IMR-90 (cell line): ENCODE measurements at regions not wholly inside any gene's neighbourhood (a gene's known extent, or its start where the extent isn't known, plus 50 kb on each side); places are given as distances from the start of the nearest gene placed in this dataset.

ENCODE experiments used
- ATAC-seq: fragments of 200-7000 bp; cut with Tn5 transposase; 2 replicates; pipeline ENCODE4 v1.9.1; 2020; ENCODE audit warnings: low read depth, mild to moderate bottlenecking, moderate library complexity
- BruUV-seq: library from RNA; stranded (reverse); fragments of 400-500 nt; replicated peaks from 2 replicates; lab custom pipeline; 2021; lab: Mats Ljungman, UMichigan
- CTCF ChIA-PET: fragments of 300-600 bp; formaldehyde crosslinking; extraction: SDS; loops from one replicate; lab custom pipeline; 2021; ENCODE audit warnings: antibody characterized with exemption; lab: Yijun Ruan, JAX
- POLR2A ChIA-PET: fragments of 300-600 bp; sonication (Branson Sonifier 250); formaldehyde crosslinking; loops from one replicate; lab custom pipeline; 2022; ENCODE audit warnings: antibody characterized with exemption; ENCODE audit not compliant: unreplicated experiment; lab: Charles Lee
- DNase-seq: peaks from one replicate; pipeline ENCODE4 v3.0.0; 2013
- H2AFZ ChIP-seq: replicated peaks from 2 replicates; pipeline ENCODE3; 2013; ENCODE audit warnings: low read length, mild to moderate bottlenecking; ENCODE audit not compliant: poor library complexity
- H2AK5ac ChIP-seq: 2 replicates; pipeline ENCODE4 v1.6.1; 2013; ENCODE audit warnings: low read depth, low read length, inconsistent platforms
- H2AK9ac ChIP-seq: replicated peaks from 2 replicates; pipeline ENCODE3; 2013; ENCODE audit warnings: mild to moderate bottlenecking, low read depth, low read length, moderate library complexity; ENCODE audit not compliant: poor library complexity
- H2BK120ac ChIP-seq: 2 replicates; pipeline ENCODE4 v1.6.1; 2013; ENCODE audit warnings: low read depth, low read length, inconsistent platforms
- H2BK15ac ChIP-seq: 3 replicates; pipeline ENCODE4 v1.6.1; 2013; ENCODE audit warnings: low read depth, low read length, inconsistent platforms
- H2BK20ac ChIP-seq: 2 replicates; pipeline ENCODE4 v1.6.1; 2013; ENCODE audit warnings: low read depth, mild to moderate bottlenecking, inconsistent platforms, low read length, moderate library complexity
- H2BK5ac ChIP-seq: 2 replicates; pipeline ENCODE4 v1.6.1; 2013; ENCODE audit warnings: mild to moderate bottlenecking, low read depth, low read length, inconsistent platforms; ENCODE audit not compliant: poor library complexity, severe bottlenecking
- H3K14ac ChIP-seq: replicated peaks from 2 replicates; pipeline ENCODE4 v1.6.1; 2013; ENCODE audit warnings: low read depth, low read length, inconsistent platforms
- H3K18ac ChIP-seq: 2 replicates; pipeline ENCODE4 v1.6.1; 2013; ENCODE audit warnings: low read depth, low read length, control low read depth
- H3K23ac ChIP-seq: 2 replicates; pipeline ENCODE4 v1.6.1; 2013; ENCODE audit warnings: low read depth, low read length, inconsistent platforms
- H3K27ac ChIP-seq: 2 replicates; pipeline ENCODE4 v1.5.1; 2013; ENCODE audit warnings: mild to moderate bottlenecking, control low read depth, low read length; ENCODE audit not compliant: insufficient read depth
- H3K27me3 ChIP-seq: 2 replicates; pipeline ENCODE4 v1.6.1; 2013; ENCODE audit warnings: low read length; ENCODE audit not compliant: control insufficient read depth, insufficient read depth
- H3K36me3 ChIP-seq: 2 replicates; pipeline ENCODE4 v1.6.1; 2013; ENCODE audit warnings: low read length, mixed read lengths; ENCODE audit not compliant: control insufficient read depth, insufficient read depth
- H3K4ac ChIP-seq: 2 replicates; pipeline ENCODE4 v1.6.1; 2013; ENCODE audit warnings: low read depth, low read length, inconsistent platforms
- H3K4me1 ChIP-seq: 2 replicates; pipeline ENCODE4 v1.6.1; 2013; ENCODE audit warnings: low read length, mixed read lengths; ENCODE audit not compliant: control insufficient read depth, insufficient read depth
- H3K4me2 ChIP-seq: 2 replicates; pipeline ENCODE4 v1.6.1; 2013; ENCODE audit warnings: low read depth, mild to moderate bottlenecking, control low read depth, low read length, moderate library complexity
- H3K4me3 ChIP-seq: 2 replicates; pipeline ENCODE4 v1.5.1; 2013; ENCODE audit warnings: low read depth, mild to moderate bottlenecking, control low read depth, low read length, moderate library complexity; ENCODE audit not compliant: insufficient read depth
- H3K56ac ChIP-seq: 2 replicates; pipeline ENCODE4 v1.6.1; 2013; ENCODE audit warnings: low read length, inconsistent platforms; ENCODE audit not compliant: insufficient read depth; ENCODE audit errors: extremely low read depth
- H3K79me1 ChIP-seq, 2 experiments: 2 replicates each; pipeline ENCODE4 v1.6.1; 2013; ENCODE audit warnings: low read length in 2 of 2, inconsistent platforms in 1 of 2, low read depth in 1 of 2
- H3K9ac ChIP-seq: 2 replicates; pipeline ENCODE4 v1.6.1; 2013; ENCODE audit warnings: low read depth, low read length, control low read depth
- H3K9me1 ChIP-seq: 2 replicates; pipeline ENCODE4 v1.6.1; 2013; ENCODE audit warnings: low read length, inconsistent platforms; ENCODE audit not compliant: insufficient read depth
- H3K9me3 ChIP-seq: 2 replicates; pipeline ENCODE4 v1.6.1; 2013; ENCODE audit warnings: low read length; ENCODE audit not compliant: control insufficient read depth, insufficient read depth
- H4K20me1 ChIP-seq: 2 replicates; pipeline ENCODE4 v1.6.1; 2013; ENCODE audit warnings: low read length, inconsistent platforms; ENCODE audit not compliant: insufficient read depth
- H4K5ac ChIP-seq: 2 replicates; pipeline ENCODE4 v1.6.1; 2013; ENCODE audit warnings: mild to moderate bottlenecking, low read depth, low read length, control low read depth
- H4K8ac ChIP-seq, 2 experiments: 2 replicates each; pipeline ENCODE4 v1.6.1; 2013; ENCODE audit warnings: low read depth in 2 of 2, low read length in 2 of 2, control low read depth in 1 of 2, inconsistent platforms in 1 of 2
- H4K91ac ChIP-seq: 2 replicates; pipeline ENCODE4 v1.6.1; 2013; ENCODE audit warnings: low read depth, low read length, inconsistent platforms; ENCODE audit not compliant: insufficient read depth
- BHLHE40 ChIP-seq: fragments of 150-350 bp; IDR thresholded peaks from 2 replicates; pipeline ENCODE4 v1.6.1; 2016; ENCODE audit warnings: mild to moderate bottlenecking, low read depth, low read length
- CEBPB ChIP-seq: IDR thresholded peaks from 2 replicates; pipeline ENCODE4 v1.6.1; 2012; ENCODE audit warnings: low read depth, low read length, improper control_type of control experiment
- CTCF ChIP-seq: conservative IDR thresholded peaks from 2 replicates; pipeline ENCODE4 v1.5.1; 2012; ENCODE audit warnings: mild to moderate bottlenecking, low read depth, low read length, improper control_type of control experiment
- ELK1 ChIP-seq: fragments of 150-350 bp; IDR thresholded peaks from 2 replicates; pipeline ENCODE4 v1.6.1; 2016; ENCODE audit warnings: low read depth, mild to moderate bottlenecking, low read length, moderate library complexity, borderline replicate concordance
- MAFK ChIP-seq: IDR thresholded peaks from 2 replicates; pipeline ENCODE4 v1.6.1; 2012; ENCODE audit warnings: low read depth, low read length, improper control_type of control experiment
- MXI1 ChIP-seq: IDR thresholded peaks from 2 replicates; pipeline ENCODE4 v1.6.1; 2012; ENCODE audit warnings: low read depth, mild to moderate bottlenecking, low read length, moderate library complexity, borderline replicate concordance
- NFE2L2 ChIP-seq: fragments of 150-350 bp; IDR thresholded peaks from 2 replicates; pipeline ENCODE4 v1.6.1; 2016; ENCODE audit warnings: low read depth, mild to moderate bottlenecking, low read length
- POLR2A ChIP-seq: IDR thresholded peaks from 2 replicates; pipeline ENCODE4 v1.6.1; 2012; ENCODE audit warnings: mild to moderate bottlenecking, low read depth, low read length
- RAD21 ChIP-seq: IDR thresholded peaks from 2 replicates; pipeline ENCODE4 v1.6.1; 2012; ENCODE audit warnings: low read length, improper control_type of control experiment
- RCOR1 ChIP-seq: IDR thresholded peaks from 2 replicates; pipeline ENCODE4 v1.6.1; 2012; ENCODE audit warnings: mild to moderate bottlenecking, low read length, improper control_type of control experiment; ENCODE audit not compliant: insufficient replicate concordance
- RFX5 ChIP-seq: IDR thresholded peaks from 2 replicates; pipeline ENCODE4 v1.8.0; 2012; ENCODE audit warnings: low read depth, mild to moderate bottlenecking, low read length, moderate library complexity
- USF2 ChIP-seq: fragments of 150-350 bp; IDR thresholded peaks from 2 replicates; pipeline ENCODE4 v1.6.1; 2017; ENCODE audit warnings: mild to moderate bottlenecking, antibody characterized with exemption, low read length, low read depth
- WGBS, 2 experiments: methylation state at CpG; one replicate each; pipeline versions ENCODE4 v1.1.5 to v1.1.7; 2013; ENCODE audit warnings: missing lambda C conversion rate in 2 of 2; ENCODE audit not compliant: insufficient read length in 1 of 2; ENCODE audit errors: extremely low coverage in 2 of 2; 5-methylcytosine and 5-hydroxymethylcytosine counted together
- dilution Hi-C: fragments of 300-500 bp; cut with HindIII; formaldehyde crosslinking; loops from one replicate; pipeline ENCODE4 v1.14.3; 2018; ENCODE audit warnings: low sequenced_read_pairs; ENCODE audit not compliant: unreplicated experiment
- in situ Hi-C: fragments of 300-500 bp; cut with MboI; formaldehyde crosslinking; loops from 3 replicates; pipeline ENCODE4 v1.14.3; 2019; ENCODE audit warnings: low sequenced_read_pairs, inconsistent platforms, mixed read lengths
- intact Hi-C: fragments of 100-400 bp; cut with micrococcal nuclease; formaldehyde crosslinking; loops from 2 replicates; pipeline ENCODE4 v1.10.0; 2022

GRCh38 chr18:77397617-77398016 lies 148.0 kb downstream of the GALR1 start:
- H3K14ac ChIP-seq: no peak overlapping the region
- in situ Hi-C loops (no loop called here), intact Hi-C loops (no loop called here), dilution Hi-C loops (no loop called here)
- H4K91ac ChIP-seq: no peak overlapping the region
- no peak overlapping the region for H2BK5ac ChIP-seq
- H2AFZ ChIP-seq: no peak overlapping the region
- WGBS, 2 experiments: no CpG with 5 or more reads among the region's 4 CpGs
- ATAC-seq: no peak
- no peak overlapping the region for H3K18ac ChIP-seq
- H3K27ac ChIP-seq: no peak overlapping the region
- no peak overlapping the region for H4K8ac ChIP-seq
- H3K27me3 ChIP-seq: no peaks in the 10 kb centered on the region
- no TSS peak for BruUV-seq
- H4K20me1 ChIP-seq: no peaks in the 10 kb centered on the region
- no peak overlapping the region for H3K56ac ChIP-seq
- no peak overlapping the region for H3K4ac ChIP-seq
- no peak overlapping the region for H3K23ac ChIP-seq
- no peak overlapping the region for H3K4me2 ChIP-seq
- H2BK120ac ChIP-seq: no peak overlapping the region
- H3K4me3 ChIP-seq: no peak overlapping the region
- ChIA-PET CTCF (no interaction called here), POLR2A (no interaction called here)
- no peaks in the 10 kb centered on the region for H3K79me1 ChIP-seq
- H3K9me1 ChIP-seq: no peaks in the 10 kb centered on the region
- peaks cover 13% of the 10 kb centered on the region for H3K9me3 ChIP-seq
- no peak overlapping the region for H2BK15ac ChIP-seq
- H3K9ac ChIP-seq: no peak overlapping the region
- H3K36me3 ChIP-seq: no peaks in the 10 kb centered on the region
- H2BK20ac ChIP-seq: no peak overlapping the region
- H2AK9ac ChIP-seq: no peak overlapping the region
- TF ChIP-seq MXI1 (no peak), USF2 (no peak), RCOR1 (no peak), POLR2A (no peak), MAFK (no peak), RAD21 (no peak), CEBPB (no peak), NFE2L2 (no peak), BHLHE40 (no peak), CTCF (no peak), ELK1 (no peak), RFX5 (no peak)
- H4K5ac ChIP-seq: no peak overlapping the region
- H2AK5ac ChIP-seq: no peak overlapping the region
- H3K4me1 ChIP-seq: no peaks in the 10 kb centered on the region
- no peak for DNase-seq
